H1 (cell line): ENCODE measurements at regions not wholly inside any gene's neighbourhood (a gene's known extent, or its start where the extent isn't known, plus 50 kb on each side); places are given as distances from the start of the nearest gene placed in this dataset.

Experiments
- CTCF ChIA-PET: fragments of 300-600 bp; sonication (Branson Sonifier 250); formaldehyde crosslinking; loops from one replicate; lab custom pipeline; 2021; ENCODE audit not compliant: partially characterized antibody; lab: Charles Lee
- POLR2A ChIA-PET: fragments of 300-600 bp; sonication (Branson Sonifier 250); formaldehyde crosslinking; loops from one replicate; lab custom pipeline; 2021; ENCODE audit warnings: inconsistent platforms; ENCODE audit not compliant: partially characterized antibody; lab: Charles Lee
- DNase-seq, 2 experiments: peaks; one replicate each; pipeline versions ENCODE4 v3.0.0 to v3.0.0-alpha.2; 2010 to 2022; ENCODE audit warnings: low spot score in 2 of 2, low read depth in 1 of 2, mixed read lengths in 1 of 2
- FAIRE-seq: peaks from 2 replicates; lab custom pipeline; 2011; peaks lifted over from hg19 to GRCh38; lab: Jason Lieb, UNC
- H2AFZ ChIP-seq: 2 replicates; pipeline ENCODE4 v1.8.1; 2012; ENCODE audit warnings: low read length, inconsistent platforms
- H2AK5ac ChIP-seq: 2 replicates; pipeline ENCODE4 v1.6.1; 2013; ENCODE audit warnings: low read depth, low read length
- H2BK120ac ChIP-seq: replicated peaks from 2 replicates; pipeline ENCODE3; 2013; ENCODE audit warnings: low read depth, low read length, inconsistent platforms
- H2BK12ac ChIP-seq: 2 replicates; pipeline ENCODE4 v1.6.1; 2013; ENCODE audit warnings: low read depth, low read length
- H2BK15ac ChIP-seq: 2 replicates; pipeline ENCODE4 v1.6.1; 2013; ENCODE audit warnings: low read length
- H2BK20ac ChIP-seq: 2 replicates; pipeline ENCODE4 v1.6.1; 2013; ENCODE audit warnings: low read length
- H2BK5ac ChIP-seq: 2 replicates; pipeline ENCODE4 v1.6.1; 2013; ENCODE audit warnings: low read depth, low read length
- H3K14ac ChIP-seq: 2 replicates; pipeline ENCODE4 v1.6.1; 2013; ENCODE audit warnings: inconsistent platforms; ENCODE audit not compliant: insufficient read length
- H3K18ac ChIP-seq: 2 replicates; pipeline ENCODE4 v1.6.1; 2013; ENCODE audit warnings: low read length; ENCODE audit errors: extremely low read depth
- H3K23ac ChIP-seq: 2 replicates; pipeline ENCODE4 v1.6.1; 2013; ENCODE audit warnings: inconsistent platforms; ENCODE audit not compliant: insufficient read length
- H3K23me2 ChIP-seq: 2 replicates; pipeline ENCODE4 v1.6.1; 2013; ENCODE audit warnings: low read depth, low read length
- H3K27ac ChIP-seq: 2 replicates; pipeline ENCODE4 v1.6.1; 2011; ENCODE audit warnings: low read depth, low read length, inconsistent platforms
- H3K27me3 ChIP-seq, 4 experiments: replicated peaks in 1 of 4; 1 replicate in 1 of 4; 2 replicates in 3 of 4; pipeline versions ENCODE4 v1.6.1 to v1.8.1; 2011 to 2013; ENCODE audit warnings: low read length in 3 of 4, mild to moderate bottlenecking in 3 of 4, inconsistent platforms in 2 of 4, mixed read lengths in 2 of 4, moderate library complexity in 1 of 4; ENCODE audit not compliant: control insufficient read depth in 3 of 4, insufficient read depth in 3 of 4; ENCODE audit errors: extremely low read depth in 1 of 4
- H3K36me3 ChIP-seq, 4 experiments: 2 replicates each; pipeline versions ENCODE4 v1.6.1 to v1.8.1; 2011 to 2013; ENCODE audit warnings: mild to moderate bottlenecking in 4 of 4, low read length in 3 of 4, moderate library complexity in 2 of 4, control low read depth in 1 of 4, inconsistent platforms in 1 of 4; ENCODE audit not compliant: insufficient read depth in 4 of 4, control insufficient read depth in 2 of 4
- H3K4ac ChIP-seq: replicated peaks from 2 replicates; pipeline ENCODE3; 2013; ENCODE audit warnings: low read length, low read depth, mixed read lengths, inconsistent platforms; ENCODE audit not compliant: insufficient read length
- H3K4me1 ChIP-seq, 4 experiments: replicated peaks in 1 of 4; 1 replicate in 1 of 4; 2 replicates in 3 of 4; pipeline versions ENCODE4 v1.6.1 to v1.8.1; 2011 to 2013; ENCODE audit warnings: low read length in 3 of 4, inconsistent platforms in 2 of 4, mixed read lengths in 1 of 4; ENCODE audit not compliant: insufficient read depth in 4 of 4, control insufficient read depth in 3 of 4
- H3K4me2 ChIP-seq, 2 experiments: 2 replicates each; pipeline versions ENCODE4 v1.6.1 to v1.8.1; 2011 to 2013; ENCODE audit warnings: low read depth in 2 of 2, low read length in 2 of 2, control low read depth in 1 of 2, inconsistent platforms in 1 of 2, mild to moderate bottlenecking in 1 of 2; ENCODE audit not compliant: insufficient read depth in 1 of 2
- H3K4me3 ChIP-seq, 4 experiments: fragments of 200-600, 300-600 bp in 1 of 4; sonication (generic), shearing (Covaris generic), sonication (Bioruptor Twin) in 1 of 4; 2 replicates each; pipeline versions ENCODE4 v1.5.1 to v1.8.1; 2011 to 2016; ENCODE audit warnings: low read length in 4 of 4, low read depth in 3 of 4, control low read depth in 2 of 4, inconsistent platforms in 2 of 4, mild to moderate bottlenecking in 2 of 4, mixed read lengths in 1 of 4, moderate library complexity in 1 of 4; ENCODE audit not compliant: insufficient read depth in 2 of 4; ENCODE audit errors: extremely low read depth in 1 of 4
- H3K56ac ChIP-seq: replicated peaks from 2 replicates; pipeline ENCODE3; 2013; ENCODE audit warnings: low read depth, mild to moderate bottlenecking, mixed read lengths, low read length, inconsistent platforms; ENCODE audit not compliant: insufficient read length
- H3K79me1 ChIP-seq: 2 replicates; pipeline ENCODE4 v1.6.1; 2013; ENCODE audit warnings: low read depth, low read length, control low read depth
- H3K79me2 ChIP-seq, 2 experiments: 2 replicates each; pipeline versions ENCODE4 v1.6.1 to v1.8.1; 2012 to 2013; ENCODE audit warnings: low read length in 2 of 2, mild to moderate bottlenecking in 2 of 2, inconsistent platforms in 1 of 2; ENCODE audit not compliant: insufficient read depth in 2 of 2, control insufficient read depth in 1 of 2
- H3K9ac ChIP-seq, 4 experiments: replicated peaks in 1 of 4; 1 replicate in 1 of 4; 2 replicates in 3 of 4; pipeline versions ENCODE4 v1.6.1 to v1.8.1; 2011 to 2013; ENCODE audit warnings: low read depth in 3 of 4, low read length in 3 of 4, control low read depth in 2 of 4, mild to moderate bottlenecking in 2 of 4, moderate library complexity in 2 of 4, inconsistent platforms in 1 of 4; ENCODE audit errors: extremely low read depth in 1 of 4
- H3K9me3 ChIP-seq, 2 experiments: 2 replicates each; pipeline versions ENCODE4 v1.6.1 to v1.8.1; 2012 to 2013; ENCODE audit warnings: mild to moderate bottlenecking in 2 of 2, moderate library complexity in 2 of 2, control low read depth in 1 of 2, inconsistent platforms in 1 of 2, low read depth in 1 of 2, low read length in 1 of 2, mixed read lengths in 1 of 2; ENCODE audit not compliant: insufficient read depth in 2 of 2
- H4K20me1 ChIP-seq, 2 experiments: replicated peaks in 1 of 2; 2 replicates each; pipeline versions ENCODE3 to v1.8.1; 2011 to 2013; ENCODE audit warnings: inconsistent platforms in 2 of 2, low read length in 2 of 2, mild to moderate bottlenecking in 1 of 2; ENCODE audit not compliant: insufficient read depth in 2 of 2, control insufficient read depth in 1 of 2
- H4K5ac ChIP-seq: 2 replicates; pipeline ENCODE4 v1.6.1; 2013; ENCODE audit warnings: low read length, low read depth, mixed read lengths, inconsistent platforms; ENCODE audit not compliant: insufficient read length
- H4K8ac ChIP-seq: 2 replicates; pipeline ENCODE4 v1.8.0; 2013; ENCODE audit warnings: mild to moderate bottlenecking, moderate library complexity, low read length, inconsistent platforms; ENCODE audit not compliant: insufficient read depth; ENCODE audit errors: extremely low read depth
- H4K91ac ChIP-seq: replicated peaks from 2 replicates; pipeline ENCODE3; 2013; ENCODE audit warnings: low read length, mixed read lengths, inconsistent platforms; ENCODE audit not compliant: insufficient read length
- ASH2L ChIP-seq: fragments of 200-600, 300-600 bp; sonication (generic); IDR thresholded peaks from one replicate; pipeline ENCODE4 v1.7.1; 2017; ENCODE audit warnings: low read length
- ATF2 ChIP-seq: IDR thresholded peaks from 2 replicates; pipeline ENCODE4 v1.6.1; 2012; ENCODE audit warnings: low read length, inconsistent platforms
- CBX5 ChIP-seq: fragments of 300-800, 300-1000 bp; sonication (generic); IDR thresholded peaks from 2 replicates; pipeline ENCODE4 v1.7.1; 2016; ENCODE audit warnings: antibody characterized with exemption, low read length, low read depth
- CEBPB ChIP-seq: IDR thresholded peaks from 2 replicates; pipeline ENCODE4 v1.6.1; 2012; ENCODE audit warnings: low read depth, low read length
- CTBP2 ChIP-seq: IDR thresholded peaks from 2 replicates; pipeline ENCODE4 v1.7.0; 2011; ENCODE audit warnings: borderline replicate concordance, mild to moderate bottlenecking, moderate library complexity, mixed read lengths, low read length; ENCODE audit not compliant: insufficient read depth, insufficient read length
- EGR1 ChIP-seq: IDR thresholded peaks from 2 replicates; pipeline ENCODE4 v1.6.1; 2011; ENCODE audit warnings: low read depth, low read length, borderline replicate concordance
- EP300 ChIP-seq, 2 experiments: IDR thresholded peaks; 1 replicate in 1 of 2; 2 replicates in 1 of 2; pipeline ENCODE4 v1.6.1; 2011 to 2012; ENCODE audit warnings: low read depth in 2 of 2, low read length in 2 of 2, mild to moderate bottlenecking in 2 of 2, borderline replicate concordance in 1 of 2, inconsistent platforms in 1 of 2, moderate library complexity in 1 of 2
- EZH2 ChIP-seq: fragments of 200-600 bp; sonication (generic); IDR thresholded peaks from 2 replicates; pipeline ENCODE4 v1.7.1; 2012; ENCODE audit warnings: low read depth, mild to moderate bottlenecking, moderate library complexity, low read length, inconsistent platforms; ENCODE audit not compliant: severe bottlenecking
- HDAC6 ChIP-seq: IDR thresholded peaks from one replicate; pipeline ENCODE4 v1.7.1; 2012; ENCODE audit warnings: low read depth, mild to moderate bottlenecking, inconsistent platforms, low read length, moderate library complexity
- JUND ChIP-seq: IDR thresholded peaks from 2 replicates; pipeline ENCODE4 v1.6.1; 2011; ENCODE audit warnings: mild to moderate bottlenecking, improper control_type of control experiment, low read length
- MAX ChIP-seq: IDR thresholded peaks from 2 replicates; pipeline ENCODE4 v1.6.1; 2012; ENCODE audit warnings: inconsistent platforms
- NANOG ChIP-seq: IDR thresholded peaks from 2 replicates; pipeline ENCODE4 v1.6.1; 2011; ENCODE audit warnings: low read length, low read depth, mild to moderate bottlenecking, inconsistent platforms; ENCODE audit not compliant: insufficient read depth, poor library complexity, severe bottlenecking
- RFX5 ChIP-seq: IDR thresholded peaks from 2 replicates; pipeline ENCODE4 v1.6.1; 2011; ENCODE audit warnings: low read depth, low read length, improper control_type of control experiment, borderline replicate concordance
- WGBS, 2 experiments: shearing (Covaris generic) in 1 of 2; methylation state at CpG; one replicate each; pipeline versions ENCODE4 v1.1.6 to v1.1.7; 2013 to 2015; ENCODE audit warnings: low lambda C conversion rate in 2 of 2, mixed read lengths in 2 of 2, inconsistent platforms in 1 of 2, low coverage in 1 of 2, missing lambda C conversion rate in 1 of 2; ENCODE audit not compliant: insufficient replicate concordance in 2 of 2, insufficient coverage in 1 of 2, insufficient read length in 1 of 2; ENCODE audit errors: extremely low coverage in 1 of 2, missing lambda C conversion rate in 1 of 2; 5-methylcytosine and 5-hydroxymethylcytosine counted together

GRCh38 chr18:42536442-42536841, 579.0 kb downstream of the RIT2 start:
- Histone ChIP-seq H3K4me2 (no peak overlapping the region), H4K20me1 (no peaks in the 10 kb centered on the region), H3K27me3 (no peaks in the 10 kb centered on the region), H2BK12ac (no peak overlapping the region), H3K14ac (no peak overlapping the region), H4K91ac (no peak overlapping the region), H3K4me1 (no peaks in the 10 kb centered on the region), H3K18ac (no peak overlapping the region), H2BK120ac (no peak overlapping the region), H3K56ac (no peak overlapping the region), H2BK15ac (no peak overlapping the region), H3K4me3 (no peak overlapping the region), H2AFZ (no peak overlapping the region), H3K23ac (no peak overlapping the region), H3K79me2 (no peaks in the 10 kb centered on the region), H3K9ac (no peak overlapping the region), H3K27ac (no peak overlapping the region), H3K23me2 (no peaks in the 10 kb centered on the region), H3K79me1 (no peaks in the 10 kb centered on the region), H4K8ac (no peak overlapping the region), H3K4ac (no peak overlapping the region), H2BK20ac (no peak overlapping the region), H4K5ac (no peak overlapping the region), H3K9me3 (no peaks in the 10 kb centered on the region), H2AK5ac (no peak overlapping the region), H3K36me3 (no peaks in the 10 kb centered on the region), H2BK5ac (no peak overlapping the region)
- 92% methylated on average over 1 of the region's 1 CpG; no CpG with 5 or more reads in 1 of the 2 experiments for WGBS, 2 experiments
- DNase-seq (no peak), FAIRE-seq (no peak)
- ChIA-PET POLR2A (no interaction called here), CTCF (no interaction called here)
- TF ChIP-seq NANOG (no peak), CTBP2 (no peak), CBX5 (no peak), HDAC6 (no peak), JUND (no peak), EP300 (IDR thresholded peaks at IDR 0.05; ENCODE audit: borderline replicate concordance in 1 of 2, low read depth in 2 of 2, low read length in 2 of 2) (no peak), EZH2 (no peak), MAX (no peak), ATF2 (no peak), ASH2L (no peak), CEBPB (no peak), EGR1 (no peak), RFX5 (no peak)
